OCI-LY3 (cell line): ENCODE measurements at regions not wholly inside any gene's neighbourhood (a gene's known extent, or its start where the extent isn't known, plus 50 kb on each side); places are given as distances from the start of the nearest gene placed in this dataset.

Source experiments
- CTCF ChIP-seq: fragments of 200-600, 300-600 bp; sonication (generic); IDR thresholded peaks from 2 replicates; pipeline ENCODE4 v1.5.1; 2014; ENCODE audit warnings: antibody characterized with exemption, low read length, low read depth
- EZH2phosphoT487 ChIP-seq: fragments of 200-600 bp; shearing (Covaris generic); IDR thresholded peaks from 2 replicates; pipeline ENCODE4 v1.6.1; 2018; ENCODE audit warnings: antibody characterized with exemption, mixed run types, low read depth

DNA sequence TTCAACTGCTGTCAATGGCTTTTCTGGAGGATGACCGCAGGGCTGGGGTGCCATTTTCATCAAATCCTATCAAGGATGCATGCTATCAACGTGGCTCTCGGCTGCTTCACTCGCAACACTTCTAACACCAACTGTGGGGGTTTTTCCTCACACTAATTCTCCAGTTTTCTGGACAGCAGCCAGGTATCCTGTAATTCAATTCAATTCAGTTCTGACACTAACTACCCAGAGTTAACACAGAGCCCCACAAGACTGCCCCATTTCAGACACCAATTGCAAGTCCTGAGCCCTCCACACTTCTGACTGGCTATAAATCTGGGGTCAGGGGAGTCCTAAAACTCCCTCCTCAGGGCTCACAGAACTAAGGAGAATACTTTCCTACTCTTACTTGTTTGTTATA is 55.3 kb upstream of the TMCC3 start:
- no peak for TF ChIP-seq EZH2phosphoT487
- no peak for TF ChIP-seq CTCF
